ENCODE measurements at regions not wholly inside any gene's neighbourhood (a gene's known extent, or its start where the extent isn't known, plus 50 kb on each side); places are given as distances from the start of the nearest gene placed in this dataset.
"Not testable (repeated sequence)": the region's sequence is repeated elsewhere in the genome, so short reads cannot be mapped to it uniquely, and the experiment has no call there.

DNA sequence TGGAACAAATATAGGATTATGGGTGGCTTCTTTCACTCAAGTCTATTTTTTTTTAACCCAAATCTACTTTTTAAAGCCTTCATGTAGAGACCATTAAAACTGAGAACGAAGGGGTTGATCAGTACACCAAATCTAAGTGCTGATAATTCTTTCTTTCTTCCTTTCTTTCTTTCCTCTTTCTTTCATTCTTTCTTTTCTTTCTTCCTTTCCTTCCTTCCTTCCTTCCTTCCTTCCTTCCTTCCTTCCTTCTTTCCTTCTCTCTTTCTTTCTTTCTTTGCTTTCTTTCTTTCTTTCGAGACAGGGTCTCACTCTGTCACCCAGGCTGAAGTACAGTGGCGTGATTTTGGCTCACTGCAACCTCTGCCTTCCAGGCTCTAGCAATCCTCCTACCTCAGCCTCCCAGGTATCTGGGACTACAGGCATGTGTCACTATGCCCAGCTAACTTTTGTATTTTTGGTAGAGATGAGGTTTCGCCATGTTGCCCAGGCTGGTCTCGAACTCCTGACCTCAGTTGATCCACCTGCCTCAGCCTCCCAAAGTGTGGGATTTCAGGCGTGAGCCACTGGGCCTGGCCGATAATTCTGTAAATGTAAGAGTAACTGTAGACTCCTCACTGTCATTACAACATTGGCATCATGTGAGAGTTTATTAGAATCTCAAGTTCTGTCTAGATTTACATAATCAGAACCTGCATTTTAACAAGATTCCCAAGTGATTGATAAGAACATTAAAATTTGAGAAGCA is 236.4 kb downstream of the TFEC start:
- intact Hi-C loops (cut with micrococcal nuclease), result no loop called here

GRCh38 chr7:115789901-115790300 is 240.7 kb downstream of the TFEC start:
- intact Hi-C loops (cut with micrococcal nuclease), result no loop called here

DNA sequence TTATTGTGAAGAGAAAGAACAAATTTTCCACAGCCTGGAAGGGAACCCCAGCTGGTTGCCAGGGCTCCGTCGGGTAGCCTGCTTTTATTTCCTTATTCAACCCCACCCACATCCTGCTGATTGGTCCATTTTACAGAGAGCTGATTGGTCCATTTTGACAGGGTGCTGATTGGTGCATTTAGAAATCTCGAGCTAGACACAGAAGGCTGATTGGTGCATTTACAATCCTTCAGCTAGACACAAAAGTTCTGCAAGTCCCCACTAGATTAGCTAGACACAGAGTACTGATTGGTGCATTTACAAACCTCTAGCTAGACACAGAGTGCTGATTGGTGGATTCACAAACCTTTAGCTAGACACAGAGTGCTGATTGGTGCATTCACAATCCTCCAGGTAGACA is 241.1 kb downstream of the TFEC start:
- intact Hi-C loops (cut with micrococcal nuclease), result not testable (repeated sequence)

- intact Hi-C loops (cut with micrococcal nuclease), result no loop called here
These were observed 247.7 kb downstream of the TFEC start for GRCh38 chr7:115782696-115783490.

- intact Hi-C loops (cut with micrococcal nuclease), result no loop called here
These were observed 251.0 kb downstream of the TFEC start for GRCh38 chr7:115779561-115779960.

DNA sequence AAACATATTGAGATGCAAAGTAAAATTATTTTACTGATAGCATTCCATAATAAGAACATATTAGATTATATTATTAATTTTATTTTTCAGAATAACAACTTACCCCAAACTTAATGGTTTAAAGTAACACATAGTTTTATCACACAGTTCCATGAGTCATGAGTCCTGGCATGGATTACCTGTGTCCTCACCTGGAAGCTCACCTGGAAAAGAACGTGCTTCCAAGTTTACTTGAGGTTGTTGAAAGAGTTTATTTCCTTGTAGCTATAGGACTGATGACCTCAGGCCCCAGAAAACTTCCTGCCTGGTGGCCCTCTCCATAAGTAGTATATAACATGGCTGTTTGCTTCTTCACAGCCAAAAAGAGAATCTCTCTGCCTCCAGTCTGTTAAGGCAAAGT is 254.6 kb downstream of the TFEC start:
- intact Hi-C loops (cut with micrococcal nuclease), result no loop called here

- intact Hi-C loops (cut with micrococcal nuclease), result no loop called here
These were observed 267.2 kb downstream of the TFEC start for GRCh38 chr7:115763347-115763746.

GRCh38 chr7:115758025-115758424 is 272.5 kb downstream of the TFEC start:
- intact Hi-C loops (cut with micrococcal nuclease), result no loop called here

DNA sequence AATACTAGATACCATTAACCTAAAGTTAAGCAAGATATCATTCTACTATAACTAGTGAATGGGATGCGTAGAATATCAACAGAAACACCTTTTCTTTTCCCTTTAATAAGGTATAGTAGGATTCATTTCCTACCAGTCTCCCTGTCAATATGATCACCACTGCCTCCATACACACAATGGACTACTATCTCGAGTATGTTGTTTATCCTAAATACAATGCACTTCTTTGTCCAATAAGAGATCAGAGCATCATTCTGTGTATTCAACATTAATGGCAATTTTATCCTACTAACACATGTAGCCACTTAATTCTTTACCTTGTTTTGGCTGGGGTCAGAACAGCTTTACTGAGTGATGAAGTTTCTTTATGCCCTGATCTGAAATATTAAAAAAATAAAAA is 276.3 kb downstream of the TFEC start:
- intact Hi-C loops (cut with micrococcal nuclease), result no loop called here

- intact Hi-C loops (cut with micrococcal nuclease), result no loop called here
These were observed 280.6 kb downstream of the TFEC start for GRCh38 chr7:115749924-115750323.

DNA sequence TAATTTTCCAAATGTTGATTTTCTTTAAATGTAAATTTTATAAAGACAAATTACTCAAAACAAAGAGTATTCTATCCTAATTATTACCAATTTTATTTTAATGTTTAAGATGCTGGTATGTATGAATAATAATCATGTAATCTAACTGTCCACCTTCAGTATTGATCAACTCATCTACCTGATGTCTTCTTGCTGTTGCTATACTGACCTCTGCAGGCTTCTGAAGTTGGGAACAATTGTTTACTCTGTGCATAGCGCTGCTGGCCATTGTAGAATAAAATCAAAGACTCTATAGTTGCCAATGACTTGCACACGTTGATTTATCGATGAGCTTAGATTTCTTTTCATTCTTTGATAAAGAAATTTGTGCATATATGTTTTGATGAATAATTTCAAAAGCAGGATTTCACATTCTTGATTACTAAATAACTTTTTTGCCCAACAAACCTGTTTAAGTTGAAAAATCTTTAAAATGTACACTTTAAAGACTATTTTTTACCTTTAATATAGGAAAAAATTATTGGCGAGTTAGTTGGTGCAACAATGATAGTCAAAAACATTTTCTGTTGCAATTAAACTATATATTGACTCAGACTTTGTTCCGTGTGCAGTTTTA is 282.3 kb downstream of the TFEC start:
- intact Hi-C loops (cut with micrococcal nuclease), result no loop called here

DNA sequence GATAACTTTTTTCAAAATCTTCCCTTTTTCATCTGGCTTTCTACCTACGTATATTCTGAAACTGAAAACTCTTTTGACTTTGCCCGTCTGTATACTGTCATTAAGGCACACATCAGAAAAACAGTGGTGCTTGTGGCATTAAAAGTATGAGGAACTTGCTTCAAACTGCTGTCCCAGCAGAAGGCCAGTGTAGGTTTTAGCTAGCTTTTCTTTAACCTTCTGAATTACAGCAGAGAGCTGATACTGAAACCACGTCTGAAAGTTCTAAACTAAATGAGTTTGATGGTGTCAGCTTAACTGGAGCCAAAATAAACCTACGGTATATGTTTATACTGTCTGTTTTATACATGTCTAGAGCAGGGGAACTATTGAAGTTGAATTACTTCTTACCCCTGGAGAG is 283.4 kb downstream of the TFEC start:
- intact Hi-C loops (cut with micrococcal nuclease), result no loop called here

DNA sequence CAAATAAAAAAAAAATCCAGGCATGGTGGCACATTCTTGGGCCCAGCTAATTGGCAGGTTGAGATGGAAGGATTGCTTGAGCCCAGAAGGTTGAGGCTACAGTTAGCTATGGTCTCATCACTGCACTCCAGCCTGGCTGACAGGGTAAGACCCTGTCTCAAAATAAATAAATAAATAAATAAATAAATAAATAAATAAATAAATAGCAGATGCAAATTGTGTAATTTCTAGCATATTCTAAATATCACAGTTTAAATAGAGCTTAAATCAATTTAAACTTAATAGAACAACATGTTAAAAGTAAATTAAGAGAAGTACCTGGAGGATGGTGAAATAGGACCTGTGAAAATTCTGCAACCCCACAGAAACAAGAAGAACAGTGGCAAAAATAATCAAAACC is 290.5 kb downstream of the TFEC start:
- intact Hi-C loops (cut with micrococcal nuclease), result no loop called here

- intact Hi-C loops (cut with micrococcal nuclease), result no loop called here
These were observed 295.9 kb downstream of the TFEC start for GRCh38 chr7:115734641-115735040.

- intact Hi-C loops (cut with micrococcal nuclease), result no loop called here
These were observed 298.6 kb downstream of the TFEC start for GRCh38 chr7:115731796-115732471.

DNA sequence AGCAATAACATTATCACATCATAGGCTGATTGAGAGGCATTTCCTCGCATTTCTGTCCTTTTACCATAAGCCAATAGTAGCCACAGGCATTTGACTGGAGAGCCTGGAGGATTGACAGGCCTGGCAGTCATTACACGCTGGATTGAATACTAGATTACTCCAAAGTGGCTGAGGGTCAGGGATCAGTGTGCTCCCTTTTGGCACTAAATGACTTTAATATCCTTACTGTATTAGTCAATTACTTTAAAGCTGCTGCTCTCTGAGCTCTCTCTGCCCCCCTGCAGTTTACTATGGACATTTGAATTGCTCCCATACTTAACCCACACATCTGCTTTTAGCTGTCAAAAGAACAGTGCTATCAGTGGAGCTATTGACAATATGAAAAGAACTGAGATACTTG is 302.0 kb downstream of the TFEC start:
- intact Hi-C loops (cut with micrococcal nuclease), result no loop called here

GRCh38 chr7:115724400-115725056 is 306.0 kb downstream of the TFEC start:
- intact Hi-C loops (cut with micrococcal nuclease), result no loop called here

- intact Hi-C loops (cut with micrococcal nuclease), result no loop called here
These were observed 308.1 kb downstream of the TFEC start for GRCh38 chr7:115722302-115722977.

GRCh38 chr7:115721293-115722217 is 309.0 kb downstream of the TFEC start:
- intact Hi-C loops (cut with micrococcal nuclease), result no loop called here

DNA sequence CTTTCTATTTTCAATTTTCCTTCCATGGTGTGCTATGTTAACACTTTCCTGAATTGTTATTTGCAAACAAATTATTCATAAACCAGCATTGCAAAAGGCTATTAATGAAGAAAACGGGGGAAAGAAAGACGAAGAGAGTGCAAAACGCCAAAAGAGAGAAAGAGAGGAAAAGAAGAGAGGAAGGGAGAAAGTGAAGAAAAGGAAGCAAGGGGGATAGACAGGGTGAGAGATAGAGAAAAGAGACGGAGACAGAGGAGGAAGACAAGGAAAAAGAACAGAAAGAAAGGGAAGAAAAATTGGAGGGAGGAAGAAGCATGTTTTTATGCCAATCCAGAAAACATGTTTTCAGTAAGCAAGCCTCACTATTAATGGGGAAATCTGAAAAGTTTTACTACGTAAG is 310.6 kb downstream of the TFEC start:
- intact Hi-C loops (cut with micrococcal nuclease), result no loop called here

Measured in T-helper 1 cell treated with Interleukin-12 subunit alpha and Interleukin-12 subunit beta and Interleukin-4 antibody, amounts not matched to agents 30 ng/mL and 1 ng/mL, for 36 hours (primary cell).